ENCODE measurements at regions not wholly inside any gene's neighbourhood (a gene's known extent, or its start where the extent isn't known, plus 50 kb on each side); places are given as distances from the start of the nearest gene placed in this dataset.

DNA sequence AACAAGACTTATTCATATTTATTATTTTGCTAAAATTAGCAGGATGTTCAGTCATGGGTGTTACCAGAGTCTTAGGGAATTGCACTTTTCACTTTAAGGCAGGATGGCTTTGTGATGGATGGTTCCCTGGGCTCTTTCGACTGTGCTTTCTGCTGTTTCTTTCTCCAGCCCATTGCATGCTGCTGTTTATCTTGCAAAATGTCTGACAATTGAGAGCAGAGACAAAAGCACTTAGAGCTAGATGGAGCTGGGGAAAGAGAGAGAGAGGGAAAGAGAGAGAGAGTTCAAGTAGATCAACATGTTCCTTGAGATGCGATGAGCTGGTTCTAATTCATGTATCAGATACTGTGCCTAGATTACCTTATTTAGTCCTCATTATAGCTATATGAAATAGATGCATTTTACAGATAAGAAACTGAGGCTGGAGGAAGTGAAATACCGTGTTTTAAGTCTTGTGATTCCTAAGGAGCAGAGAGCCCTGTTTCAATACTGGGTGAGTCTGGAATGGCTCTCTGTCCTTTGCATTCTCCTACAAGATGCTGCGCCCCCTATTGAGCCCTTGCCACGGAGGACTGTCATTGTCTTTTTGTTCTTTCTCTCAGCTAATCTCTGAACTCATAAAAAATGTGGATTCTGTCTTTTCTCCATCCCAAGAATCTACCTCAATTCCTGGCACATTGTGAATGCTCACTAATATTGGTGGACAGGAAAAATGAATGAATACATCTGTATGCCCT, 227.9 kb downstream of the ALG10B start:
- TF ChIP-seq, protein P1, sequence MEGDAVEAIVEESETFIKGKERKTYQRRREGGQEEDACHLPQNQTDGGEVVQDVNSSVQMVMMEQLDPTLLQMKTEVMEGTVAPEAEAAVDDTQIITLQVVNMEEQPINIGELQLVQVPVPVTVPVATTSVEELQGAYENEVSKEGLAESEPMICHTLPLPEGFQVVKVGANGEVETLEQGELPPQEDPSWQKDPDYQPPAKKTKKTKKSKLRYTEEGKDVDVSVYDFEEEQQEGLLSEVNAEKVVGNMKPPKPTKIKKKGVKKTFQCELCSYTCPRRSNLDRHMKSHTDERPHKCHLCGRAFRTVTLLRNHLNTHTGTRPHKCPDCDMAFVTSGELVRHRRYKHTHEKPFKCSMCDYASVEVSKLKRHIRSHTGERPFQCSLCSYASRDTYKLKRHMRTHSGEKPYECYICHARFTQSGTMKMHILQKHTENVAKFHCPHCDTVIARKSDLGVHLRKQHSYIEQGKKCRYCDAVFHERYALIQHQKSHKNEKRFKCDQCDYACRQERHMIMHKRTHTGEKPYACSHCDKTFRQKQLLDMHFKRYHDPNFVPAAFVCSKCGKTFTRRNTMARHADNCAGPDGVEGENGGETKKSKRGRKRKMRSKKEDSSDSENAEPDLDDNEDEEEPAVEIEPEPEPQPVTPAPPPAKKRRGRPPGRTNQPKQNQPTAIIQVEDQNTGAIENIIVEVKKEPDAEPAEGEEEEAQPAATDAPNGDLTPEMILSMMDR (IDR thresholded peaks at IDR 0.05) = no peak
- no peak for TF ChIP-seq POLR2A (IDR thresholded peaks at IDR 0.05)
